IPS-18a (cell line): ENCODE measurements at regions not wholly inside any gene's neighbourhood (a gene's known extent, or its start where the extent isn't known, plus 50 kb on each side); places are given as distances from the start of the nearest gene placed in this dataset.

Experiments used
- H3K27ac ChIP-seq: one replicate; pipeline ENCODE4 v1.5.1; 2013; ENCODE audit warnings: low read length
- H3K27me3 ChIP-seq: one replicate; pipeline ENCODE4 v1.6.1; 2013; ENCODE audit warnings: mild to moderate bottlenecking, low read length; ENCODE audit not compliant: control insufficient read depth, insufficient read depth
- H3K36me3 ChIP-seq: one replicate; pipeline ENCODE4 v1.6.1; 2013; ENCODE audit warnings: low read depth, low read length; ENCODE audit not compliant: control insufficient read depth
- H3K4me1 ChIP-seq: one replicate; pipeline ENCODE4 v1.6.1; 2013; ENCODE audit warnings: low read depth, low read length; ENCODE audit not compliant: control insufficient read depth
- H3K4me3 ChIP-seq: one replicate; pipeline ENCODE4 v1.5.1; 2013; ENCODE audit warnings: low read length
- H3K9ac ChIP-seq: one replicate; pipeline ENCODE4 v1.6.1; 2013; ENCODE audit warnings: mild to moderate bottlenecking, low read length, moderate library complexity
- H3K9me3 ChIP-seq: one replicate; pipeline ENCODE4 v1.6.1; 2013; ENCODE audit warnings: low read depth, low read length; ENCODE audit not compliant: control insufficient read depth

DNA sequence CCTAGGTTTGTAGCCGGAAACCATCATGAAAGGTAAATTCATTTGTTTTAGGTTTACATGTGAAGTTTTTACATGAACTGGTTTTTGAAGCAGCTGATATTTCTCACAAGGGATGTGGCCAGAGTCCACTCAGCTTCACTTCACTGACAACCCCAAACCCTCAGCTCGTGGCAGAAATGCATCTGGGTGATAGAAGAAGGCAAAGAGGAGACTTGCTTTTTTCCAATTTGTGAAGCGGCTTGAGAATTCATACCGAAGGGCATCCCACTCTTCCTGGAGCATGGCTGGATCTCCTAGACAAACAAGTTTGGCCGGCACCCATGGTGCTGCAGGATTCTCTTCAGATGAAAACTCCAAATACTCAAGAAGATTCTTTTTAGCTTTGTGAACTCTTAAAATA lies 392.8 kb upstream of the CNR1 start:
- Histone ChIP-seq H3K36me3 (no peaks in the 10 kb centered on the region), H3K4me3 (no peak overlapping the region), H3K27me3 (no peaks in the 10 kb centered on the region), H3K9ac (no peak overlapping the region), H3K27ac (no peak overlapping the region), H3K9me3 (no peaks in the 10 kb centered on the region), H3K4me1 (no peaks in the 10 kb centered on the region)

DNA sequence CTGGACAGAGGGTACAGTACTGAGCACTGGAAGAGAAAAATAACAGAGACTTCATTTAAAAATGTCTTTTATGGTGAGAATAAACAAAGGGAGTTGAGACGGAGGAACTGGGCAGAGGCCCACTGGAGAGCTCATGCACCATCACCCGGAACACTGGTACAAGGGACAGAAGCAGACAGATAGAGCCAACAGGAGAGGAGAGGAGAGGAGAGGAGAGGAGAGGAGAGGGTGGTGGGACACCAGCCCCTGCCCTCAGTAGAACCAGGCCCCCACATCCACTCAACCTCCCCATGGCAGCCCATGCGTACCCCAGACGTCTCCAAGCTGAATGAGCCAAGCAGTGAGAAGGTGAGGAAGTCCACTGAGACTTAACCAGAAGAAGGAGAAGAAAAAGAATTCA lies 390.5 kb upstream of the CNR1 start:
- Histone ChIP-seq H3K27ac (no peak overlapping the region), H3K9me3 (no peaks in the 10 kb centered on the region), H3K36me3 (no peaks in the 10 kb centered on the region), H3K9ac (no peak overlapping the region), H3K4me1 (no peaks in the 10 kb centered on the region), H3K4me3 (no peak overlapping the region), H3K27me3 (no peaks in the 10 kb centered on the region)

DNA sequence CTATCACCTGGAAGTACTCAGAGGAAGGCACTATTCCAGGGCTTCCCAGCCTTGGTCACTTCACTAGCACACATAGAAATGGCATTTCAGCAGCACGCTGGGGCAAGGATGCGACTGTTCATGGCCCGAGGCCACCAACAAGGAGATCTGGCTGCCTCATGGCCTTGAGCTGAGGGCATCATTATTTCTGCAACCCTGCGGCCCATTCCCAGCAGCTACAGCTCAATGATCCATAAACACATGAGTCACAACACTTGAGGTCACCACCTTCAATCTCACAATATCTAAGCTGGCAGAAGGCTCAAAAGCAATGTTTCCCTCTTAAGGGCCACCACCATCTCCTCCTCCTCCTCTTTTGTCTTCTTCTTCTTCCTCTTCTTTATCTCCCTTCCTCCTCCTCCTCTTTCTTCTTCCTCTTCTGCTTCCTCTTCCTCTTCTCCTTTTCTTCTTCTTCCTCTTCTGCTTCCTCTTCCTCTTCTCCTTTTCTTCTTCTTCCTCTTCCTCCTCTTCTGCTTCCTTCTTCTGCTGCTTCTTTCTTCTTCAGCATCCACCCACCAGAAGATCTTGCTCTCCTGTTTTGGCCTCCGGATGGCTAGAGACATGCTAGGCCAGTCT lies 382.9 kb upstream of the CNR1 start:
- H3K27me3 ChIP-seq = no peaks in the 10 kb centered on the region
- H3K36me3 ChIP-seq = no peaks in the 10 kb centered on the region
- H3K9ac ChIP-seq = no peak overlapping the region
- no peak overlapping the region for H3K4me3 ChIP-seq
- no peaks in the 10 kb centered on the region for H3K9me3 ChIP-seq
- no peak overlapping the region for H3K27ac ChIP-seq
- no peaks in the 10 kb centered on the region for H3K4me1 ChIP-seq

DNA sequence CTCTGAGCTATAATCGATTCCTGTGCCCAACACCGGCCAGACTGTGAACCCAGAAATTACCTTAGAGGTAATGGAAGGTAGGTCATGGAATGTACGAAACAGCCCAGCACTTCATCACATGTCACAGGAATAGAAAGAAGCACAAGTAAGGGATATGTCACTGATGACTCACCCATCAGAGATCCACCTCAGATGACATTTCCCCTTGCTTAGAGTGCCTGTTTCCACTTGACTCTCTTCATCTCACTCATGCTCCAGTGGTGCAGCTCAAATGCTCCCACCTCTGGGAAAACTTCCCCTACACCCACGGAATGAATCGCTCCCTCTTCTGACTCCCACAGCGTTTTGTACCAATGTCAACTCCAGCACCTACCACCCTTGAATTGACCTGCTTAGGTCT lies 381.6 kb upstream of the CNR1 start:
- Histone ChIP-seq H3K36me3 (no peaks in the 10 kb centered on the region), H3K4me1 (no peaks in the 10 kb centered on the region), H3K27me3 (no peaks in the 10 kb centered on the region)

DNA sequence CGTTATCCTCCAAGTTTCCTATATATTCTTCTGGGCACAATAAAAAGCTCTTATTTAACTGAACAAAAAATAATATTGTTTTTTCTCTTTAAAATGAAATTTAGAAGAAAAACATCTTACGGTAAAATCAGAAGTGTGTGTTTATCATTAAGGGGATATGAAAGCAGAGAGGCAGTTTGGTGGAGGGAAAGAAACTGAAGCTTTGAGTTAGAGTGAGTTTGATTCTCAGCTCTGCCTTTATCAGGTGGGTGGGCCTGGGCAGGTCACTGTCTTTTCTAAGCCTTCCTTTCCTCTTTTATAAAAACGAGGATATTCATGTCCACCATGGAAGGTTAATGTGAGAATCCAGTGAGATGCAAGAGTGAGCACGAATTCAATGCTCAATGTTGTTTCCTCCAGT lies 379.8 kb upstream of the CNR1 start:
- Histone ChIP-seq H3K9me3 (no peaks in the 10 kb centered on the region), H3K27ac (no peak overlapping the region), H3K36me3 (no peaks in the 10 kb centered on the region), H3K4me3 (no peak overlapping the region), H3K27me3 (no peaks in the 10 kb centered on the region), H3K9ac (no peak overlapping the region), H3K4me1 (no peaks in the 10 kb centered on the region)

More for the DNA sequence above, 381.6 kb upstream of the CNR1 start:
- H3K9me3 ChIP-seq = no peaks in the 10 kb centered on the region
- H3K27ac ChIP-seq = no peak overlapping the region
- H3K9ac ChIP-seq = no peak overlapping the region
- H3K4me3 ChIP-seq = no peak overlapping the region

DNA sequence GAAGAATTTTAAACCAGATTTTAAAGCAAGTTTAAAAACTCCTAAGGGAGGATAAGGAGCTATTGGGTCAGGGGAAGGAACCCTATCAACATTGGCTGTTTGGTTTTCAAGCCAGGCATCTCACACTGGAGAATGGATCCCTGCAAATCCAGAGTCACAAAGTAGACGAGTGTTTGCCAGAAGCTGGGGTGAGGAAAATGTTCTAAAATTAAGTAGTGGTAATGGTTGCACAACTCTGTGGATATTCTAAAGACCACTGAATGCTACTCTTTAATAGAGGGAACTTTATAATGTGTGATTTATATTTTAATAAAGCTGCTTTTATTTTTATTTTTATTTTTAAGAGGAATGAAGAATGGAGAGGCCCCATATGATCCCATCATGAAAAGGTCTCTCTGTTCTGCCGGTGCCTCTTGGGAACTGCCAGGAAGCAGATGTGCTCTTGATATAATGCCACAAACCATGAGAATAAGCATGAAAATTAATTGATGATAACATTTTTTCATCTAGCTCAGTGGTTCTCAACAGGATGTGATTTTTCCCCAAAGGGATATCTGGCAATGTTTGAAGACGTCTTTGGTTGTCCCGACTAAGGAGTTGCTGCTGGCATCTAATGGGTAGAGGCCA lies 379.0 kb upstream of the CNR1 start:
- no peak overlapping the region for H3K27ac ChIP-seq
- no peaks in the 10 kb centered on the region for H3K4me1 ChIP-seq
- H3K36me3 ChIP-seq = no peaks in the 10 kb centered on the region
- no peak overlapping the region for H3K9ac ChIP-seq
- H3K4me3 ChIP-seq = no peak overlapping the region
- H3K9me3 ChIP-seq = no peaks in the 10 kb centered on the region
- H3K27me3 ChIP-seq = no peaks in the 10 kb centered on the region

DNA sequence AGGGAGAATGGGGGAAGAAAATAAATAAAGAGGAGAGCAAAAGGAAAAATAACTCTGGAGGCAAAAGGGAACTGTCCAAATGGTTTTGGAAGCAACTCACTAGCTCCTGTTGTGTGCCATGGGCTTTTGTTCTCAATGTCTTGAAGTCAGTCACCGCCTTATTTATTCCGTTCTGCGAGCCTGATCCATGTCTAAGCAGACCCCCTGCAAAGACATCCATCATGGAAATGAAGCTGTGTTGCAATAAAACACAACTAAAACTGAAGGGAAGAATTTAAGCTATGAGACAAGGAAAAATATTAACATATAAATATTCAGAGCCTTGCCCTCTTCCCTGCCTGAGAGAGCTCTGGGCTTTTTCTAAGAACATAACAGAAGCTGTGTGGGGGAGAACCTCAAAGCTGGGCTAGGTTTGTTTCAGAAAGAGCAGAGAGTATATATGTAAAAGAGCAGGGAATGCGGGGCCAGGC lies 373.2 kb upstream of the CNR1 start:
- no peak overlapping the region for H3K27ac ChIP-seq
- H3K9me3 ChIP-seq = no peaks in the 10 kb centered on the region
- H3K4me1 ChIP-seq = no peaks in the 10 kb centered on the region
- H3K9ac ChIP-seq = no peak overlapping the region
- H3K36me3 ChIP-seq = no peaks in the 10 kb centered on the region
- no peaks in the 10 kb centered on the region for H3K27me3 ChIP-seq
- H3K4me3 ChIP-seq = no peak overlapping the region

DNA sequence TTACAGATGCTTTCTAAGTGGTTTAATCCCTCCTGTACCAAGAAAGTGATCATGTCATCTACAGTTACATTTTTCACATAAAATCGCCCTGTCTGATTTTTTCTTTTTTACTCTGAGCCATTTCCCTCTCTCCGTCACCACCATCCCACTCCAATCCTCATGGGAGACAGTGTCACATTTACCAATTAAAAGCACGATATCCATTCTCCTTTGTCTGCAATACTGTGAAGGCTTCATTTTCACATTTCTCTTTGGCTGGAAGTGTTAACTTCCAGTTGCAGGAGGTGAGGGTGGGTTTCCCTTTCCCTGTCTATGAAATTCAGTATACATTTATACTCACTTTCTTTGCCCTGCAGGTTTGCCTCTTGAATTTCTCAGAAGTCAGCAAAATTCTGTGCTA lies 372.7 kb upstream of the CNR1 start:
- H3K27ac ChIP-seq = no peak overlapping the region
- no peaks in the 10 kb centered on the region for H3K4me1 ChIP-seq
- no peak overlapping the region for H3K9ac ChIP-seq
- no peaks in the 10 kb centered on the region for H3K36me3 ChIP-seq
- H3K9me3 ChIP-seq = no peaks in the 10 kb centered on the region
- H3K4me3 ChIP-seq = no peak overlapping the region
- no peaks in the 10 kb centered on the region for H3K27me3 ChIP-seq

DNA sequence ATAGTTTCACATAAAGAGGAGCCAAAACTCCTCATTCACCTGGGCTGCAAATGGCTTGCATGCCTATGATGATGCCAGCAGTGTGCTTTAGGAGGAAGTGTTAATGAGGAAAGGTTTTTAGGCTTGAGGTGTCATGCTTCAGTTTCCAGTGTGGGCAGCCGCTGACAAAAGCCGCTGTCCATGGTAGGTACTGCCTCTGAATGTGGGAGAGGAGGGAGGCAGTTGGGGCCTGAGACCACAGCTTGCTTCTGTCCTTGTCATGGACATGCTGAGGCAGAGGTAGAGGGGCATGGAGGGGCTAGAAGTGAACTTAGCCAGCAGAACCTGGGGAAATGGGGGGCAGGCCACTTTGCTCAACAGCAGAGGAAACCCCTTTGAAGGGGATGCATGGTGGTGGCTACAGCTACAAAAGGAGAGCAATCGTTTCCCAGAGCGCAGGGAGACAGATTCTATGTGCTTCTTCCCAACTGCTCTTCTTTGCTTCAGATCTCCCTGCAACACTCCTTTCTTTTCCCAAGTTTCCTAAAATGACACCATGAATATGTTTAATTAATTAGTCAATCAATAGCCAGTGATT lies 372.1 kb upstream of the CNR1 start:
- Histone ChIP-seq H3K4me1 (no peaks in the 10 kb centered on the region), H3K9me3 (no peaks in the 10 kb centered on the region), H3K4me3 (no peak overlapping the region), H3K27me3 (no peaks in the 10 kb centered on the region), H3K27ac (no peak overlapping the region), H3K9ac (no peak overlapping the region), H3K36me3 (no peaks in the 10 kb centered on the region)

DNA sequence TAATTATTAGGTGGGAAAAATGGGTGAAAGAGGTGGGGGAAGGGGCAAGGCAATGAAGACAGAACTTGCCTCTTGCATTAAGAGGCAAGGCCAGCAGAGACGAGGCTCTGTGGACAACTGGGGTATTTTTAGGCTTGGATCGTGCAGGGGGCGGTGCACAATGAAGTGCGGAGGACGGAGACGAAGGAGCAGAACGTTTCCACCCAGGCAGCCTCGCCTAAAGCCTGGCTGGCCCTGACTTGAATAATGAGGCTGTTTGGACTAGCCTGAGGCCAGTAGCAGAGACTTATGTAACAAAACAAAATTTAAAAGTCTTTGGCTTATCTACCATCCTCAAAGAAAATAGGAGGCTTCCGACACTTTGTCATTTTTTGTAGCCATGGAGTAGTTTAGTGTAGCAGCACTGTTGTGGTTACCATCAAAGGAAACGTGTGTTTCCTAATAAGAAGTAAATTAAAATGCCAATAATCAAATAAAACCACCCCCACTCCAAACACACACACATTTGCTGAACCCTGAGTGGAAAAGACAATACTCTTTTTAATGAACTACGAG lies 370.0 kb upstream of the CNR1 start:
- Histone ChIP-seq H3K4me1 (peaks cover 4% of the 10 kb centered on the region), H3K9me3 (no peaks in the 10 kb centered on the region)

DNA sequence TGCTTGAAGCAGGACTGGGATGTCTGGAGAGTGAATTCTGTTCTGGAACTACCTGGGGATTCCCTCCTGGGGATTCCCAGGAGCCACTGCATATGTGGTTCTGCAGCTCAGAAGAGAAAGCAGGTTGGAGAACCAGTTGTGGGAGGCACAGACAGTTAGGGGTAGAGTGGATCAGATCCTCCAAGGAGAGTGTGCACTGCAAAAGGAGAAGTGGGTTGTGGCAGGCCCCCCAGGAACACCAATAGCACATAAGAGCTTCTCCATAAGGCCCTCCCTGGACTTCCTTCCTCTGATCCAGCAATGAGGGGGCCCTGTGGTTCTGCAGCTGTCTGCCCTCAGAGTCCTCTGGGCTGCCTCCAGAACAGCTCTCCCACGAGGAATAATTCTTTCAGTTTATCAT lies 369.2 kb upstream of the CNR1 start:
- Histone ChIP-seq H3K4me1 (peaks cover 4% of the 10 kb centered on the region), H3K4me3 (no peak overlapping the region), H3K9ac (no peak overlapping the region), H3K9me3 (no peaks in the 10 kb centered on the region), H3K27me3 (no peaks in the 10 kb centered on the region), H3K27ac (no peak overlapping the region), H3K36me3 (no peaks in the 10 kb centered on the region)

More for the DNA sequence above, 370.0 kb upstream of the CNR1 start:
- H3K27ac ChIP-seq = no peak overlapping the region
- no peaks in the 10 kb centered on the region for H3K36me3 ChIP-seq
- H3K9ac ChIP-seq = no peak overlapping the region
- H3K27me3 ChIP-seq = no peaks in the 10 kb centered on the region
- H3K4me3 ChIP-seq = no peak overlapping the region
